ENCODE measurements at regions not wholly inside any gene's neighbourhood (a gene's known extent, or its start where the extent isn't known, plus 50 kb on each side); places are given as distances from the start of the nearest gene placed in this dataset.

- no peak for TF ChIP-seq PRDM1 (tag by site-specific recombination; IDR thresholded peaks at IDR 0.05)
- no peak for TF ChIP-seq SP3 (tag by site-specific recombination; IDR thresholded peaks at IDR 0.05)
- TF ChIP-seq KLF10 (tag by site-specific recombination; IDR thresholded peaks at IDR 0.05) = no peak
- TF ChIP-seq ZNF248 (tag by site-specific recombination; IDR thresholded peaks at IDR 0.05) = no peak
- TF ChIP-seq MZF1 (tag by site-specific recombination; IDR thresholded peaks at IDR 0.05; ENCODE audit: borderline replicate concordance) = no peak
- no peak for TF ChIP-seq ZNF311 (tag by site-specific recombination; IDR thresholded peaks at IDR 0.05; ENCODE audit: borderline replicate concordance)
- TF ChIP-seq ZNF664 (tag by site-specific recombination; IDR thresholded peaks at IDR 0.05) = no peak
- TF ChIP-seq SCRT2 (tag by site-specific recombination; IDR thresholded peaks at IDR 0.05) = no peak
- no peak for TF ChIP-seq ZNF521 (tag by site-specific recombination; IDR thresholded peaks at IDR 0.05)
Measured at GRCh38 chr9:684054-684890, 157.2 kb upstream of the DMRT1 start (continued).

DNA sequence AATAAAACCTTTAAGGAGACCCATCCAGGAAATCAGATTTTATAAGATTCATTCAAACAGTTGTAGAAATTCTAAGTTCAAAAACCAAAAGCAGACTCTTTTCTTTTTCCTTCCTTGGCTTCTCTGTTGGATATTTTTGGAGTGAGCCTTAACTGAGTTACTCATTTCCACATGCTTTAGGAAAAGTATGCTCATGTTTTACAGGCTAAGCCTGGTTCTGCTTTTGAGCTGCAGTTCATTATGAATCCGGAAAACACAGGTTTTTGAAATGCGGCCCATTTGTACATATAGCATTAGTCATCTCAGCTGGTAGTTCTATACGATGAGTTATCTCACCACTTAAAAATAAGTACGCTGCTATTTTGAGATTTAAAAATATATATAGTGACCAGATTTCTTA is 156.6 kb upstream of the DMRT1 start:
- TF ChIP-seq ZBTB8A (tag by site-specific recombination; IDR thresholded peaks at IDR 0.05) (no peak), ZNF146 (tag by site-specific recombination; IDR thresholded peaks at IDR 0.05) (no peak), ZNF747 (tag by site-specific recombination; IDR thresholded peaks at IDR 0.05) (no peak), ZNF292 (tag by site-specific recombination; IDR thresholded peaks at IDR 0.05; ENCODE audit: borderline replicate concordance, low read depth) (no peak), ZNF558 (tag by site-specific recombination; IDR thresholded peaks at IDR 0.05) (no peak), ZNF2 (tag by site-specific recombination; IDR thresholded peaks at IDR 0.05) (no peak), ZNF157 (tag by site-specific recombination; IDR thresholded peaks at IDR 0.05) (no peak), PRDM1 (tag by site-specific recombination; IDR thresholded peaks at IDR 0.05) (no peak)
- TF ChIP-seq, protein P1, sequence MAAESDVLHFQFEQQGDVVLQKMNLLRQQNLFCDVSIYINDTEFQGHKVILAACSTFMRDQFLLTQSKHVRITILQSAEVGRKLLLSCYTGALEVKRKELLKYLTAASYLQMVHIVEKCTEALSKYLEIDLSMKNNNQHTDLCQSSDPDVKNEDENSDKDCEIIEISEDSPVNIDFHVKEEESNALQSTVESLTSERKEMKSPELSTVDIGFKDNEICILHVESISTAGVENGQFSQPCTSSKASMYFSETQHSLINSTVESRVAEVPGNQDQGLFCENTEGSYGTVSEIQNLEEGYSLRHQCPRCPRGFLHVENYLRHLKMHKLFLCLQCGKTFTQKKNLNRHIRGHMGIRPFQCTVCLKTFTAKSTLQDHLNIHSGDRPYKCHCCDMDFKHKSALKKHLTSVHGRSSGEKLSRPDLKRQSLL (tag by site-specific recombination; IDR thresholded peaks at IDR 0.05) = no peak
- Histone ChIP-seq H3K4me3 (ENCODE audit: low read depth, low read length) (no peak overlapping the region), H3K36me3 (ENCODE audit: control insufficient read depth in 2 of 2, insufficient read depth in 1 of 2, low read length in 2 of 2) (no peaks in the 10 kb centered on the region), H3K27ac (ENCODE audit: extremely low read depth, low read depth, low read length) (no peak overlapping the region), H3K4me1 (ENCODE audit: control insufficient read depth, insufficient read depth, low read length) (peaks cover 11% of the 10 kb centered on the region; the same call in 1 of the 2 replicates), H3K9me3 (ENCODE audit: control insufficient read depth, insufficient read depth, low read depth, low read length) (no peaks in the 10 kb centered on the region)
- POLR2A ChIA-PET = interaction anchor here (1.0 kb wide), 1 partner anchor 22 kb away, joined by 4 read pairs; no protein-coding TSS in a partner anchor
- CTCF ChIA-PET = interaction anchor here (0.7 to 1.4 kb wide), 2 partner anchors 27 to 58 kb away, joined by 4 read pairs; no protein-coding TSS in a partner anchor

- H3K27ac ChIP-seq (ENCODE audit: extremely low read depth, low read depth, low read length) = no peak overlapping the region
- no peaks in the 10 kb centered on the region for H3K36me3 ChIP-seq (ENCODE audit: control insufficient read depth in 2 of 2, insufficient read depth in 1 of 2, low read length in 2 of 2)
- H3K4me3 ChIP-seq (ENCODE audit: low read depth, low read length) = no peak overlapping the region
- H3K4me1 ChIP-seq (ENCODE audit: control insufficient read depth, insufficient read depth, low read length) = peaks cover 11% of the 10 kb centered on the region; the same call in 1 of the 2 replicates
- CTCF ChIA-PET = no interaction called here
- H3K9me3 ChIP-seq (ENCODE audit: control insufficient read depth, insufficient read depth, low read depth, low read length) = no peaks in the 10 kb centered on the region
- no peak for TF ChIP-seq ZFP41 (tag by site-specific recombination; IDR thresholded peaks at IDR 0.05; ENCODE audit: borderline replicate concordance)
- TF ChIP-seq KLF1 (tag by site-specific recombination; IDR thresholded peaks at IDR 0.05) = no peak
- TF ChIP-seq HOXD13 (CRISPR knock-in tag; IDR thresholded peaks at IDR 0.05; ENCODE audit: borderline replicate concordance) = no peak
- no peak for TF ChIP-seq ZNF335 (tag by site-specific recombination; conservative IDR thresholded peaks at IDR 0.05)
- TF ChIP-seq ZBTB20 (tag by site-specific recombination; IDR thresholded peaks at IDR 0.05) = no peak
- TF ChIP-seq, protein P2, sequence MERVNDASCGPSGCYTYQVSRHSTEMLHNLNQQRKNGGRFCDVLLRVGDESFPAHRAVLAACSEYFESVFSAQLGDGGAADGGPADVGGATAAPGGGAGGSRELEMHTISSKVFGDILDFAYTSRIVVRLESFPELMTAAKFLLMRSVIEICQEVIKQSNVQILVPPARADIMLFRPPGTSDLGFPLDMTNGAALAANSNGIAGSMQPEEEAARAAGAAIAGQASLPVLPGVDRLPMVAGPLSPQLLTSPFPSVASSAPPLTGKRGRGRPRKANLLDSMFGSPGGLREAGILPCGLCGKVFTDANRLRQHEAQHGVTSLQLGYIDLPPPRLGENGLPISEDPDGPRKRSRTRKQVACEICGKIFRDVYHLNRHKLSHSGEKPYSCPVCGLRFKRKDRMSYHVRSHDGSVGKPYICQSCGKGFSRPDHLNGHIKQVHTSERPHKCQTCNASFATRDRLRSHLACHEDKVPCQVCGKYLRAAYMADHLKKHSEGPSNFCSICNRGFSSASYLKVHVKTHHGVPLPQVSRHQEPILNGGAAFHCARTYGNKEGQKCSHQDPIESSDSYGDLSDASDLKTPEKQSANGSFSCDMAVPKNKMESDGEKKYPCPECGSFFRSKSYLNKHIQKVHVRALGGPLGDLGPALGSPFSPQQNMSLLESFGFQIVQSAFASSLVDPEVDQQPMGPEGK (tag by site-specific recombination; IDR thresholded peaks at IDR 0.05) = no peak
- POLR2A ChIA-PET = no interaction called here
Measured at GRCh38 chr9:686321-686813, 155.1 kb upstream of the DMRT1 start.

All from HEK293 (cell line).